ENCODE measurements at regions not wholly inside any gene's neighbourhood (a gene's known extent, or its start where the extent isn't known, plus 50 kb on each side); places are given as distances from the start of the nearest gene placed in this dataset.

DNA sequence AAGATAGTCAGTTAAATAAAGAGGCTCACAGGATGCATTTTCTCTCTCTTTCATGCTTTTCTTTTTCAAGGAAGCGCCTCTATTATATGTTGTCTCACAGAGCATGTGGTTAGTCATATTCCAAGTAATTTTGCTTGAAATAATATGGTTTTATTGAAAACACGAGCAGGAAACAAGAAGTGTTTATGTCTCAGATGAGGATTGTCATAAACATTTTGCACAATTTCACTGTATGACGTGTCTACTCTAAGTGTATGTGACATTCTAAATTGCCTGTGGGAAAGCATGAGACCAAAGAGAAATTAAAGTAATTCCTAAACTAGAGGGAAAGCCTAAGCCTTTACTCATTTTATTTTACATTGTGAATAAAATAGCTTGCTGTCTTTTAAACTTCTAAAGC is 818.6 kb downstream of the EPHA3 start:
- Histone ChIP-seq H4K8ac (ENCODE audit: extremely low read depth, insufficient read depth, low read length) (no peak overlapping the region), H3K23ac (ENCODE audit: insufficient read length) (no peak overlapping the region), H3K4me3 (ENCODE audit: extremely low read depth in 1 of 4, insufficient read depth in 2 of 4, low read depth in 3 of 4, low read length in 4 of 4) (no peak overlapping the region), H3K14ac (ENCODE audit: insufficient read length) (no peak overlapping the region), H3K27me3 (replicated peaks in 1 of 4; ENCODE audit: control insufficient read depth in 3 of 4, extremely low read depth in 1 of 4, insufficient read depth in 3 of 4, low read length in 3 of 4) (no peaks in the 10 kb centered on the region), H3K23me2 (ENCODE audit: low read depth, low read length) (no peaks in the 10 kb centered on the region), H4K5ac (ENCODE audit: insufficient read length, low read depth, low read length) (no peak overlapping the region), H2BK5ac (ENCODE audit: low read depth, low read length) (no peak overlapping the region), H3K79me1 (ENCODE audit: low read depth, low read length) (no peaks in the 10 kb centered on the region), H4K91ac (replicated peaks; ENCODE audit: insufficient read length, low read length) (no peak overlapping the region), H3K4ac (replicated peaks; ENCODE audit: insufficient read length, low read depth, low read length) (no peak overlapping the region), H2BK20ac (ENCODE audit: low read length) (no peak overlapping the region), H2AFZ (ENCODE audit: low read length) (no peak overlapping the region), H2AK5ac (ENCODE audit: low read depth, low read length) (no peak overlapping the region), H3K4me1 (replicated peaks in 1 of 4; ENCODE audit: control insufficient read depth in 3 of 4, insufficient read depth in 4 of 4, low read length in 3 of 4) (peaks cover 0 to 5% (median 2%) of the 10 kb centered on the region in 4 experiments; a peak in 3 of 7 replicates), H3K9ac (replicated peaks in 1 of 4; ENCODE audit: extremely low read depth in 1 of 4, low read depth in 3 of 4, low read length in 3 of 4) (no peak overlapping the region), H3K18ac (ENCODE audit: extremely low read depth, low read length) (no peak overlapping the region), H2BK120ac (replicated peaks; ENCODE audit: low read depth, low read length) (no peak overlapping the region), H3K27ac (ENCODE audit: low read depth, low read length) (no peak overlapping the region), H2BK12ac (ENCODE audit: low read depth, low read length) (no peak overlapping the region), H2BK15ac (ENCODE audit: low read length) (no peak overlapping the region), H3K36me3 (ENCODE audit: control insufficient read depth in 2 of 4, insufficient read depth in 4 of 4, low read length in 3 of 4) (no peaks in the 10 kb centered on the region), H3K4me2 (ENCODE audit: insufficient read depth in 1 of 2, low read depth in 2 of 2, low read length in 2 of 2) (no peak overlapping the region), H3K9me3 (ENCODE audit: insufficient read depth in 2 of 2, low read depth in 1 of 2, low read length in 1 of 2) (0 out of 4 replicates have a peak, but pooled peaks cover 0 to under 1% of the 10 kb centered on the region in 2 experiments), H4K20me1 (replicated peaks in 1 of 2; ENCODE audit: control insufficient read depth in 1 of 2, insufficient read depth in 2 of 2, low read length in 2 of 2) (no peaks in the 10 kb centered on the region), H3K56ac (replicated peaks; ENCODE audit: insufficient read length, low read depth, low read length) (no peak overlapping the region), H3K79me2 (ENCODE audit: control insufficient read depth in 1 of 2, insufficient read depth in 2 of 2, low read length in 2 of 2) (no peaks in the 10 kb centered on the region)
- TF ChIP-seq RNF2 (IDR thresholded peaks at IDR 0.05; ENCODE audit: borderline replicate concordance, low read depth, low read length, missing control alignments, poor library complexity, severe bottlenecking) = no peak
- no peak for TF ChIP-seq JUN (IDR thresholded peaks at IDR 0.05; ENCODE audit: low read depth, low read length)
- no peak for TF ChIP-seq SIX5 (IDR thresholded peaks at IDR 0.05; ENCODE audit: low read depth, low read length)
- TF ChIP-seq RBBP5 (IDR thresholded peaks at IDR 0.05; ENCODE audit: borderline replicate concordance, low read depth, low read length) = no peak
- TF ChIP-seq RAD21 (IDR thresholded peaks at IDR 0.05 in 1 of 2, conservative IDR thresholded peaks at IDR 0.05 in 1 of 2; ENCODE audit: low read depth in 2 of 2, low read length in 2 of 2) = no peak
- TF ChIP-seq, protein P1, sequence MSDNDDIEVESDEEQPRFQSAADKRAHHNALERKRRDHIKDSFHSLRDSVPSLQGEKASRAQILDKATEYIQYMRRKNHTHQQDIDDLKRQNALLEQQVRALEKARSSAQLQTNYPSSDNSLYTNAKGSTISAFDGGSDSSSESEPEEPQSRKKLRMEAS (IDR thresholded peaks at IDR 0.05) = no peak
- no peak for TF ChIP-seq HDAC6 (IDR thresholded peaks at IDR 0.05; ENCODE audit: low read depth, low read length)
- no peak for TF ChIP-seq KDM5A (IDR thresholded peaks at IDR 0.05; ENCODE audit: low read length)
- POLR2A ChIA-PET (ENCODE audit: partially characterized antibody) = no interaction called here
- 90% methylated on average over 3 of the region's 3 CpGs; no CpG with 5 or more reads in 1 of the 2 experiments for WGBS, 2 experiments (ENCODE audit: extremely low coverage in 1 of 2, insufficient coverage in 1 of 2, insufficient read length in 1 of 2, insufficient replicate concordance in 2 of 2, low coverage in 1 of 2, low lambda C conversion rate in 2 of 2, missing lambda C conversion rate in 1 of 2)
- CTCF ChIA-PET (ENCODE audit: partially characterized antibody) = no interaction called here
- DNase-seq (ENCODE audit: low read depth in 1 of 2, low spot score in 2 of 2) (no peak), FAIRE-seq (no peak)

Measured in H1 (cell line).